ENCODE measurements at regions not wholly inside any gene's neighbourhood (a gene's known extent, or its start where the extent isn't known, plus 50 kb on each side); places are given as distances from the start of the nearest gene placed in this dataset.
"Not testable (repeated sequence)": the region's sequence is repeated elsewhere in the genome, so short reads cannot be mapped to it uniquely, and the experiment has no call there.

- no peak overlapping the region for H3K4me3 ChIP-seq (ENCODE audit: low read depth, low read length, poor library complexity, severe bottlenecking)
- no peaks in the 10 kb centered on the region for H3K36me3 ChIP-seq (ENCODE audit: insufficient read depth, low read length, poor library complexity, severe bottlenecking)
- H3K27ac ChIP-seq (ENCODE audit: low read depth, low read length, poor library complexity, severe bottlenecking), result no peak overlapping the region
- H3K27me3 ChIP-seq (replicated peaks; ENCODE audit: insufficient read depth, low read depth, low read length, poor library complexity), result no peaks in the 10 kb centered on the region
- POLR2A ChIA-PET (ENCODE audit: low non-redundant PET), result no interaction called here
- TF ChIP-seq EZH2 (IDR thresholded peaks at IDR 0.05; ENCODE audit: borderline replicate concordance, low read depth, low read length, poor library complexity, severe bottlenecking) (no peak), CTCF (conservative IDR thresholded peaks at IDR 0.05; ENCODE audit: low read depth, low read length) (no peak)
- BruUV-seq (replicated peaks), result no TSS peak
- no peaks in the 10 kb centered on the region for H3K4me1 ChIP-seq (ENCODE audit: insufficient read depth, low read length, poor library complexity, severe bottlenecking)
- CTCF ChIA-PET, result no interaction called here
- intact Hi-C loops (cut with micrococcal nuclease; ENCODE audit: unreplicated experiment), result no loop called here
- DNase-seq (ENCODE audit: low spot score), result no peak
- H3K9me3 ChIP-seq (ENCODE audit: low read depth, low read length, poor library complexity, severe bottlenecking), result peaks cover 13% of the 10 kb centered on the region
These were observed 119.6 kb upstream of the BRWD3 start for GRCh38 chrX:80929251-80929650.

- Histone ChIP-seq H3K27ac (ENCODE audit: low read depth, low read length, poor library complexity, severe bottlenecking) (no peak overlapping the region), H3K9me3 (ENCODE audit: low read depth, low read length, poor library complexity, severe bottlenecking) (peaks cover 12% of the 10 kb centered on the region), H3K36me3 (ENCODE audit: insufficient read depth, low read length, poor library complexity, severe bottlenecking) (no peaks in the 10 kb centered on the region), H3K4me3 (ENCODE audit: low read depth, low read length, poor library complexity, severe bottlenecking) (no peak overlapping the region), H3K27me3 (replicated peaks; ENCODE audit: insufficient read depth, low read depth, low read length, poor library complexity) (no peaks in the 10 kb centered on the region), H3K4me1 (ENCODE audit: insufficient read depth, low read length, poor library complexity, severe bottlenecking) (no peaks in the 10 kb centered on the region)
- no peak for TF ChIP-seq EZH2 (IDR thresholded peaks at IDR 0.05; ENCODE audit: borderline replicate concordance, low read depth, low read length, poor library complexity, severe bottlenecking)
- no peak for TF ChIP-seq CTCF (conservative IDR thresholded peaks at IDR 0.05; ENCODE audit: low read depth, low read length)
- CTCF ChIA-PET, result no interaction called here
- no peak for DNase-seq (ENCODE audit: low spot score)
- POLR2A ChIA-PET (ENCODE audit: low non-redundant PET), result no interaction called here
- intact Hi-C loops (cut with micrococcal nuclease; ENCODE audit: unreplicated experiment), result no loop called here
- BruUV-seq (replicated peaks), result no TSS peak
These were observed 108.2 kb upstream of the BRWD3 start for GRCh38 chrX:80917919-80918318.

GRCh38 chrX:80912351-80912750 lies 102.7 kb upstream of the BRWD3 start:
- H3K4me3 ChIP-seq (ENCODE audit: low read depth, low read length, poor library complexity, severe bottlenecking); H3K36me3 ChIP-seq (ENCODE audit: insufficient read depth, low read length, poor library complexity, severe bottlenecking); BruUV-seq (replicated peaks); H3K27me3 ChIP-seq (replicated peaks; ENCODE audit: insufficient read depth, low read depth, low read length, poor library complexity); POLR2A ChIA-PET (ENCODE audit: low non-redundant PET); DNase-seq (ENCODE audit: low spot score); H3K27ac ChIP-seq (ENCODE audit: low read depth, low read length, poor library complexity, severe bottlenecking); CTCF ChIA-PET; intact Hi-C loops (cut with micrococcal nuclease; ENCODE audit: unreplicated experiment); H3K4me1 ChIP-seq (ENCODE audit: insufficient read depth, low read length, poor library complexity, severe bottlenecking): not testable (repeated sequence)
- peaks cover 12% of the 10 kb centered on the region for H3K9me3 ChIP-seq (ENCODE audit: low read depth, low read length, poor library complexity, severe bottlenecking)

GRCh38 chrX:80879916-80880315 lies 70.2 kb upstream of the BRWD3 start:
- CTCF ChIA-PET, result no interaction called here
- no peaks in the 10 kb centered on the region for H3K9me3 ChIP-seq (ENCODE audit: low read depth, low read length, poor library complexity, severe bottlenecking)
- TF ChIP-seq CTCF (conservative IDR thresholded peaks at IDR 0.05; ENCODE audit: low read depth, low read length), result no peak
- no peak for TF ChIP-seq EZH2 (IDR thresholded peaks at IDR 0.05; ENCODE audit: borderline replicate concordance, low read depth, low read length, poor library complexity, severe bottlenecking)
- H3K27me3 ChIP-seq (replicated peaks; ENCODE audit: insufficient read depth, low read depth, low read length, poor library complexity), result no peaks in the 10 kb centered on the region
- intact Hi-C loops (cut with micrococcal nuclease; ENCODE audit: unreplicated experiment), result loop anchor here (2.0 to 5.0 kb wide), 2 partner anchors 317 to 497 kb away; no protein-coding TSS in a partner anchor
- no peak overlapping the region for H3K4me3 ChIP-seq (ENCODE audit: low read depth, low read length, poor library complexity, severe bottlenecking)
- POLR2A ChIA-PET (ENCODE audit: low non-redundant PET), result no interaction called here
- no peaks in the 10 kb centered on the region for H3K4me1 ChIP-seq (ENCODE audit: insufficient read depth, low read length, poor library complexity, severe bottlenecking)
- H3K27ac ChIP-seq (ENCODE audit: low read depth, low read length, poor library complexity, severe bottlenecking), result no peak overlapping the region
- H3K36me3 ChIP-seq (ENCODE audit: insufficient read depth, low read length, poor library complexity, severe bottlenecking), result no peaks in the 10 kb centered on the region
- DNase-seq (ENCODE audit: low spot score), result no peak
- BruUV-seq (replicated peaks), result no TSS peak
